A172 (cell line): ENCODE measurements at regions not wholly inside any gene's neighbourhood (a gene's known extent, or its start where the extent isn't known, plus 50 kb on each side); places are given as distances from the start of the nearest gene placed in this dataset.
A peak's percentile ranks its signal among the peaks of the same experiment; 100 is the strongest.

ENCODE experiments used
- DNase-seq: peaks from one replicate; pipeline ENCODE4 v3.0.0-alpha.2; 2015; ENCODE audit warnings: low spot score

DNA sequence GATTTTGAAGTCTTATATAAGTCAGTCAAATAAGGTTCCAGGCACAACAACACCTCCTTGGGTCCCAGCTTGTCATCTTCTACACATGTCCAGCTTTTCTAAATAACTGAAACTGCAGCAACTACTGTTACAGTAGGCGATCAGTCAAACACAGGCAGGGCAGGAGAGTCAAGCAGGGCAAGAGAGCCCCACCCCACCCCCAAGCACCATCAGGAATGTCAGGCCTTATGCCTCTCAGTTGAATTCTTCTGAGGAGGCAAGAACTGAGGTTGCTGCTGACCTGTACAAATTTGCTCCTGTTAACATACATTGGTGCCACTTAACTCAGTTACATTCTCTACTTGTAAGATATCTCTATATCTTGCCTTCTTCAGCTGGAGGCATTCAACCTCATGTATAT is 608.8 kb upstream of the PCDH10 start:
- DNase-seq = no peak

DNA sequence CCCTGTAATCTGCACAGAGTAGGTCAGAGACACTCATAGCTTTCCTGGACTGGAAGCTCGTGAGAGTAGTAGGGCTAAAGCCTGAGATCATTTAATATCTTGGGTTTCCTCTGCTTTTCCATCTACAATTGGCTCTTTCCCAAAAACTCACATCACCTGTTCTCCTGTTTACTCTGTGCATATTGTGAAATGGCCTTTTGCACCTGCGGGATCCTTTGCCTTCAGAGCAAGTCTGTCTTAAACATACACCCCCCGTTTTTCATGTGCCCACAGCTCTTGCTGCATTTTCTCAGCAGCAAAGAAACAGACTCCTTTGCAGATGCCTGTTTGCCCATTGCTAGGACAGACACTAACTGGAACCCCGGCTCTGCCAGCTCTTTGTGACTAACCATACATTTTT is 608.3 kb upstream of the PCDH10 start:
- DNase-seq = no peak

GRCh38 chr4:132542228-132542627 is 606.9 kb upstream of the PCDH10 start:
- no peak for DNase-seq

- no peak for DNase-seq
These were observed 600.6 kb upstream of the PCDH10 start for GRCh38 chr4:132548463-132548862.

GRCh38 chr4:132556316-132556715 is 592.8 kb upstream of the PCDH10 start:
- DNase-seq = no peak

- DNase-seq = peak; percentile 11
These were observed 591.4 kb upstream of the PCDH10 start for GRCh38 chr4:132557660-132558059.

- DNase-seq = no peak
These were observed 584.2 kb upstream of the PCDH10 start for GRCh38 chr4:132564920-132565319.

DNA sequence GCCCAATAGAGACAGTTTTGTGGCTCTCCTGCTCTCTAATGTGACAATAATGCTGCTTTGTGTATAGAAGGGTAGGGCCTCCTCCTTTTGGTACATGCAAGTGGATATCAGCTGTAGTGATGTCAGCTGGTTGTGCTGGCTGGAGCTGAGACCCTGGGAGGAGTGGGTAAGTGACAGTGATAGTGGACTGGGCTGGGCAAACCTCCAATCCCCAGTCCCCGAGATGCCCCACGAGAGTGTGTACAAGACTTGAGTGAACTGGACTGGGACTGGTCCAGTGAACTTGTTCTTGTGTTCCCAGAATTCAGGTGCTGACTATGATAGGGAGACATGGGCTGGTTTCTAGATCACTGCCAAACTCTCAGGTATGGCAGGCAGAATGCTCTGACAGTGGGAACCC is 583.6 kb upstream of the PCDH10 start:
- no peak for DNase-seq

DNA sequence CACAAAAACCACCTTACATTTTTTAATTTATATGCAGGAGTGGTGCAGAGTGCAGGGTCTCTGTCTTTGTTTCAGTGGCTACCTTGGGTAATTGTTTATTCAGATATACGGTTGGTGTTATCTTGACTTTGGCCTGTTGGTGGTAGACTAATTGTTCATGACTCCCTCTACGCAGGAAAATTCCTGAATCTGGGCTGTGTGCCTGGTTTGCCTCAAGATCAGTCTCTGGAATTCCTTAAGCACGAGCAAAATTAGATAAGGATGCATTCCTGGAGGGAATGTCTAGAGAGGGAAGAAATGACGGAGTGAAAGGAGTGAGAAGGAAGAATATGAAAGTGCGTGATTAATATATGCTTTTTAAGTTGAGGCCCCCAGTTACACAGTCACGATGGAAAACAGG is 576.9 kb upstream of the PCDH10 start:
- DNase-seq = peak; percentile 81

DNA sequence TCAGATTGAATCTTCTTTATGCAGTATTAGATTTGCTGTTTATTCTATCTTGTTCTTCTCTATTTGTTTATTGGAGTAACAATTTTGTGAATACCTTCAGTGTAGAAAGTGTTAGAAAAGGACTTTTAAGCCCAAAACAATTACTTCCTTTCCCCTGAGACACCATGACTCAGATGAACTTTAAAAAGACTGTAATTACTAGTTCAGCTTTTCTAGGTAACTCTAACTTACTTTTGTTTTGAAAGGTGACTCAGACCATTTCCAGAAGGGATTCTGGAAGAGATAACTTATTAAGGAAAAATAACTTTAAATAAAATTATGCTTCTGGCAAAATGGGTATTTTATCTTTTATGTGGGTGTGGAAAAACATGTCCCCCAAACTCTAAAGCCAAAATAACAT is 561.5 kb upstream of the PCDH10 start:
- peak; percentile 43 for DNase-seq

GRCh38 chr4:132592340-132592739 is 556.8 kb upstream of the PCDH10 start:
- no peak for DNase-seq

GRCh38 chr4:132592850-132593249 is 556.2 kb upstream of the PCDH10 start:
- DNase-seq = no peak

GRCh38 chr4:132593717-132594400 is 555.2 kb upstream of the PCDH10 start:
- peak; percentile 20 for DNase-seq

- DNase-seq = no peak
These were observed 552.9 kb upstream of the PCDH10 start for GRCh38 chr4:132596186-132596585.

DNA sequence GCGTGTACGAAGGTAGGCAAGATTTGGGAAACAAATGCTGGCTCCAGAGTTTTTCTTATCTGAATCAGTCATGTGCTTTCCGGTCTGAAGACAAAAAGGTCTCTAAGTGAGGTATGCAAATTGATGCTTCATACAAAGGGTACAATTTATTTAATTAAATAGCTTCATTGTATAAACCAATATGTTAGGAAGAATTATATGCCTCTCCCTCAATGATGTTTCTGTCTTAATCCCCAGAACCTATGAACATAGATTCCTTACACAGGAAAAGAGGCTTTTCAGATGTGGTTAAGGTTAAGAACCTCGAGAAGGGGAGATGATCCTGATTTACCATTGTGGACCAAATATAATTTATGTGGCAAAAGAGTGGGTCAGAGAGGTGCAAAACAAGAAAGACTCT is 543.5 kb upstream of the PCDH10 start:
- DNase-seq = no peak

DNA sequence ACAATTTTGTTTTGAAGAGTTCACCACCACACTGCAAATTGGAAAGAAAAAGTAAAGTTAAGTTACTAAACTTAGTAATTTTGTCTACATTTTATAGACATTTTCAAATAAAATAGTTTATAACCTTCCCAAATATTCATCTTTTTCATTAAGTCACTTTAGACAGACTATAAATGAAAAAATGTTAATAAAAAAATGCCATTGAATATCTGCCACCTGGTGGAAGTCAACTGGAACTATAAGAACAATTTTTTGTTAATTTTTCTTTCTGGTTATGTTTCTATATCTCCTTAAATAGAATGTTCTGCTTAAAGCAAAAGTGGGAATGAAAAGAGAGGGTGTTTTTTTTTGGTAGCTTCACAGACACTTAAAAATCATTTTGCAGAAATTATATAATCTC is 534.4 kb upstream of the PCDH10 start:
- peak; percentile 0 for DNase-seq

- no peak for DNase-seq
These were observed 529.1 kb upstream of the PCDH10 start for GRCh38 chr4:132619968-132620367.

DNA sequence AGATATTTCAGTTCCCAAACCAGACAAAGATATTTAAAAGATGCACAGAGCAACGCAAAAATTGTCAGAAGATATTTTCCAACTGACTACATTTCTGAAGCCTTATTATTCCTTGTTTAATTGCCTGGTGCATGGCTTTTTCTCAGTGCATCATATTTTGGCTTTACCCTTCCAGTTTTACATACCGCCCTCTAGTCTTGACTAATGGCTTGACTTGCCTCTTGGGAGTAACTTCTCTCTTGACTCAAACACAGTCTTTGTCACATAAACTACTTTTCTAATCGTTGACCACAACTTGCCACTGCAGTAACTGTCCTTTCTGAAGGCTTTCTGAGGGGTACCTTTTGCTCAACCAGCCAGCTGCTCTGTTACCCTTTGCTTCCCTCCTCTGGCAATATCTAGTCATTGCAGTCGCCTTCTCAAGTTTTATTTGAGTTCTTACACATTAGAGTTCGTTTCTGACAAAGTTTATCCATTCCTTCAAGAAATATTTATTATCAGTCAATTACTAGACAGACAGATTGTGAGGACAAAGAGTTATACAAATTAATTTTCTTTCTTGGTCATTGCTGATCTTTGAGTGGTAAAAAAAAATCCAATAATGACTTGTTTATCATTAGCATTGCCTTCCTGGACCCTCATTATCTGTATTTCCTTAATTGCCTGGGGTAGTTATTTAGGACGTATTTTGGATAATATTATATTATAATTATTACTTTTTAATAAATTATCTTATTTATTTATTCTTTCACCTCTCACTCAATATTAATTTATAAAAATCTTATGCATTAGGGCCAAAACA is 506.9 kb upstream of the PCDH10 start:
- DNase-seq = peak; percentile 57

GRCh38 chr4:132646186-132646585 is 502.9 kb upstream of the PCDH10 start:
- peak; percentile 15 for DNase-seq

DNA sequence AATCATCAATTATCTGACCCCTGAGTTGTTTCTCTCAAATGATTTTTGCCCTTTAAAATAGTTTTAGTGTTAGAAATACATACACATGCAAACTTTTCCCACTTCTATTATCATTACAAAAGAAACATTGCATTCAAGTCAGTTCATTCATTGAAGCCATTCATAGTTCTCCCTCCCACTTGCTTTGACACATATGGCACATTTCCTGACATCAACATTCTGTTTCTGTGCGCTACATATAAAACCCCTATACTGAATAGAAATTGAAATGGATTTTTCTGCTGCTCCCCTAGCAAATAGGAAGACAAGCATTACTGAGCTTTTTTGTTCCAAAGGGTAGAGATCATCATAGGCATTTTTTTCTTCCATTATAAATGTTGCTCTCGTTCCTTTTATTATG is 497.9 kb upstream of the PCDH10 start:
- DNase-seq = no peak

DNA sequence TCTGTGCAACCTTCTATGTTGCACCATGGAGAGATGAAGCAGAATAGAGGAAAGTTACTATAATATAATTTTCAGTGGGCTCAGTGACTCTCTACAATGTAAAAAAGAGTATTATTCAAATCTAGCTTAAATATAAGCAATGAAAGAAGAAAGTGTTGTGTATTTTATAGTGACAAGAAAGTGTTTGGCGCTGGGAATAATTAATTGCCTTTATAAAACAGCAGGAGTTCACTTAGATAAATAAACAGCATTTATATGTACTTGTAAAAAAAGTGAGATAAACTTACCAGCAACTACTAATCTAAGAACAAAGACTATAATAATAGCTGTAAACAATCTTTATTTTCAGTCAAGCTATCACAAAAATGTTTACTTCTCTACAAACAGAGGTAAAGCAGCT is 488.9 kb upstream of the PCDH10 start:
- DNase-seq = no peak

DNA sequence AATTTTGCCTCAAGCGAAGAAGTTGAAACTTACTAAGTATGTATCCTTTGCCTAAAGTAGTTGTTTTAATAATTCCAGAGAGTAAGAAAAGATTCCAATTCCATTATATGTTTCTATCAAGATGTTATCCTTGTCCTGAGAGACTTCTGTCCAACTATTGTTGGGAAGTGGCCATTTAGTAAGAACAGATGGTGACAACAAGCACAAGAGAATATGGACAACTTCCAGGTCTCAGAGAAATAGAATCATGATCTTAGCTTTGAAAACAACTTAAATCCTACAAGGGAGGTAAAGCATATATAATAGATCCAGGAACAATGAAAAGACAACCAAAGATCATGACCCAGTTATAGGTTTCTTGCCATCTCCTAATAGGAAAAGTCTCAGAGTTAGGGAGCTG is 486.6 kb upstream of the PCDH10 start:
- DNase-seq = no peak

DNA sequence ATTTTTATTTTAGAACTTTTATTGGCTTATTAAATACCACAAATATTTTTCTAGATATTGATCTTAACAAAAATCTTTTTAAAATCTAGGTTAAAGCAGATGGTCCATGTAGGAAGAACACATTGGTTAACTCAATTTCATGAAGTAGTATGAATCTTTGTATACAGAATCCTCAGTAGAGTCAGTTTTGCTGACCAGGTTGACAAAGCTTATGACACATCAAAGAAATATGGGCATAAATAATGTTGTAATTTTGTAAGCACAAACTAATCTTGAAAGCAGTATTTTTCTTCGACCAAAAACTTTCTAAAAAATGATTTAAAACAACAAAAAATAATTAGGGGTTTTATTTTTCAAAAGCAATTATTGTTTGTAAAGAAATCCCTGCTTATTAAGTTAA is 479.3 kb upstream of the PCDH10 start:
- no peak for DNase-seq

DNA sequence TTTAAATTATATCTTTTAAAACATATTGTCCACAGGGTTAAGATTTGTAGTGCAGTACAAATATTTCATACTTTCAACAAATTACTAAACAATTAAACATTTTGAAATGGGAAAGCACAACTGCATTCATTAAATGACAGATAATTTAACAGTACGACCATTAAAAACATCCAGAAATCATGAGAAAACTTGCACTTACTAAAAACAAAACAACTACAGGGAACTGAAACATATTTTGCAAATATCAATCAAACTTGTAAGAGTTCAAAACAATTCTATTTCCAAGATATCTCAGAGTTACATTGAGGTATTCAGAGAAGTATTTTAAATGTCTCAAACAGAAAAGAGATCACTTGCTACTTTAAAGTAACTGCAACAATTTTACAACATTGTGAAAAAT is 478.5 kb upstream of the PCDH10 start:
- DNase-seq = no peak
